Pancreas (tissue), 10 donors: ENCODE measurements at regions not wholly inside any gene's neighbourhood (a gene's known extent, or its start where the extent isn't known, plus 50 kb on each side); places are given as distances from the start of the nearest gene placed in this dataset.

Experiments
- ATAC-seq, 4 donors: fragments of 200-7000 bp; cut with Tn5 transposase; one replicate each; pipeline versions ENCODE4 v1.8.0 to v1.9.1; 2020; ENCODE audit warnings: mild to moderate bottlenecking in 4 of 4, moderate library complexity in 4 of 4
- DNase-seq, 6 donors: peaks; one replicate each; pipeline ENCODE4 v3.0.0-alpha.2; 2020
- FAIRE-seq: peaks from 2 replicates; lab custom pipeline; 2012; peaks lifted over from hg19 to GRCh38; lab: Jason Lieb, UNC
- H3K27ac ChIP-seq, 4 donors: fragments of 200-600 bp; sonication (generic); 1 replicate in 3 of 4; 2 replicates in 1 of 4; pipeline versions ENCODE4 v1.5.0 to v1.8.0; 2020
- H3K27me3 ChIP-seq, 4 donors: fragments of 200-600 bp; one replicate each; pipeline ENCODE4 v1.8.0; 2021
- H3K36me3 ChIP-seq, 3 donors: fragments of 200-600 bp; sonication (generic) in 1 of 3; one replicate each; pipeline versions ENCODE4 v1.5.0 to v1.8.0; 2020 to 2021
- H3K4me1 ChIP-seq, 3 donors: fragments of 200-600 bp; one replicate each; pipeline ENCODE4 v1.8.0; 2021
- H3K4me3 ChIP-seq, 4 donors: fragments of 200-600 bp; sonication (generic) in 2 of 4; one replicate each; pipeline versions ENCODE4 v1.5.0 to v1.8.0; 2020 to 2021
- H3K9me3 ChIP-seq, 4 donors: fragments of 200-600 bp; one replicate each; pipeline ENCODE4 v1.8.0; 2021
- WGBS, 2 donors: extraction: QIAGEN DNeasy Blood & Tissue Kit; methylation state at CpG; one replicate each; pipeline ENCODE4 v1.1.7; 2013; 5-methylcytosine and 5-hydroxymethylcytosine counted together
- intact Hi-C, 3 donors: fragments of 100-400 bp; cut with DNase I; formaldehyde crosslinking; loops; one replicate each; pipeline versions ENCODE4 v1.11.1 to v1.14.2; 2022
- TF ChIP-seq, protein P1 (sequence below), 4 donors: fragments of 200-600 bp; sonication (generic) in 3 of 4; IDR thresholded peaks; one replicate each; pipeline versions ENCODE4 v1.5.0 to v1.8.0; 2021; ENCODE audit warnings: antibody characterized with exemption in 4 of 4
- donor health status: healthy with polysubstance abuse.
- donor health status: DM: no; HTN: no; CAD: no; lungs with moderate emphysema.
- donor health status: DM: no; HTN: no; CAD: no.
- donor health status: control.
- donor health status: control.
- donor health status: Bipolar disorder and iron deficiency.
- donor health status: DM: yes; HTN: yes; CAD: no.
- donor health status: DM: no; HTN: no; CAD: no.
- donor health status: DM: no; HTN: no; CAD: no.
- donor health status: DM: yes; HTN: yes; CAD: no.

DNA sequence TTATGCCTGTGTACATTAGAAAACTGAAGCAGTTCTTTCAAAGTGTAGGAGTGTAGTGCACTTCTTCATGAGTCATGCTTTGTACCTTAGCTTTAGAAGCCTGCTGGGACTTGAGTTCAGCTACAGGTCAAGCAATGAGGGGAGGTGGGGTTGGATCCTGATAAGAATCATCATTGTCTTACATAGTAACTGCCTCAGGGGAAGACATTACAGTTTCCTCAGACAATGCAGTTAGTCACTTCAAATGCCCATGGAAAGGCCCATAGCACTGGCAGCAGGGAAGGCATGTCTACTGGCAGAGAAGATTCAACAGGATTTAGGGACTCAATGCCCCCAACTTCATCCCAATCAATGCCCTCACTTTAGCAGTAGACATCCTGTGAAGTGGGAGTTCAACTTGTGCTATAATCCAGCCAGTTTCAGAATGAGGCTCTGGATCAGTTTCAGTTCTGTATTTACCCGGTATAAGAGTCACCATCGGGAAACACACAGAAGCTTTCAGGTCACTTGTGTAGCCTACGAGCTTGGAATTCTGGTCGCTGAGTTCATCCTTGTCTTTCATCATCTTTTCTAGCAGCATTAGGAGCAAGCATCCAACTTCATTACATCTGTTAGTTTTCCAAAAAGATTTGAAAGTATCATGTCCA is 1216.5 kb downstream of the RAPGEF2 start:
- TF ChIP-seq, protein P1, sequence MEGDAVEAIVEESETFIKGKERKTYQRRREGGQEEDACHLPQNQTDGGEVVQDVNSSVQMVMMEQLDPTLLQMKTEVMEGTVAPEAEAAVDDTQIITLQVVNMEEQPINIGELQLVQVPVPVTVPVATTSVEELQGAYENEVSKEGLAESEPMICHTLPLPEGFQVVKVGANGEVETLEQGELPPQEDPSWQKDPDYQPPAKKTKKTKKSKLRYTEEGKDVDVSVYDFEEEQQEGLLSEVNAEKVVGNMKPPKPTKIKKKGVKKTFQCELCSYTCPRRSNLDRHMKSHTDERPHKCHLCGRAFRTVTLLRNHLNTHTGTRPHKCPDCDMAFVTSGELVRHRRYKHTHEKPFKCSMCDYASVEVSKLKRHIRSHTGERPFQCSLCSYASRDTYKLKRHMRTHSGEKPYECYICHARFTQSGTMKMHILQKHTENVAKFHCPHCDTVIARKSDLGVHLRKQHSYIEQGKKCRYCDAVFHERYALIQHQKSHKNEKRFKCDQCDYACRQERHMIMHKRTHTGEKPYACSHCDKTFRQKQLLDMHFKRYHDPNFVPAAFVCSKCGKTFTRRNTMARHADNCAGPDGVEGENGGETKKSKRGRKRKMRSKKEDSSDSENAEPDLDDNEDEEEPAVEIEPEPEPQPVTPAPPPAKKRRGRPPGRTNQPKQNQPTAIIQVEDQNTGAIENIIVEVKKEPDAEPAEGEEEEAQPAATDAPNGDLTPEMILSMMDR (IDR thresholded peaks at IDR 0.05): no peak
- intact Hi-C loops: no loop called here
- H3K27ac ChIP-seq: no peak overlapping the region
- H3K4me1 ChIP-seq: no peaks in the 10 kb centered on the region
- DNase-seq: no peak
- H3K36me3 ChIP-seq: no peaks in the 10 kb centered on the region
- no peaks in the 10 kb centered on the region for H3K27me3 ChIP-seq
- H3K4me3 ChIP-seq: no peak overlapping the region
- no peak for FAIRE-seq
- no peak for ATAC-seq
- H3K9me3 ChIP-seq: no peaks in the 10 kb centered on the region
- WGBS, 2 donors: 67 to 95% methylated on average over 4 of the region's 4 CpGs

- 93 to 95% methylated on average over 2 of the region's 2 CpGs for WGBS, 2 donors
- H3K4me3 ChIP-seq: no peak overlapping the region
- FAIRE-seq (no peak), ATAC-seq (no peak), DNase-seq (no peak)
- no peaks in the 10 kb centered on the region for H3K36me3 ChIP-seq
- H3K27me3 ChIP-seq: no peaks in the 10 kb centered on the region
- TF ChIP-seq, protein P1 (IDR thresholded peaks at IDR 0.05): no peak
- H3K27ac ChIP-seq: no peak overlapping the region
- no peaks in the 10 kb centered on the region for H3K4me1 ChIP-seq
- intact Hi-C loops: no loop called here
- no peaks in the 10 kb centered on the region for H3K9me3 ChIP-seq
Measured at GRCh38 chr4:160319868-160320260, 1217.0 kb downstream of the RAPGEF2 start.

DNA sequence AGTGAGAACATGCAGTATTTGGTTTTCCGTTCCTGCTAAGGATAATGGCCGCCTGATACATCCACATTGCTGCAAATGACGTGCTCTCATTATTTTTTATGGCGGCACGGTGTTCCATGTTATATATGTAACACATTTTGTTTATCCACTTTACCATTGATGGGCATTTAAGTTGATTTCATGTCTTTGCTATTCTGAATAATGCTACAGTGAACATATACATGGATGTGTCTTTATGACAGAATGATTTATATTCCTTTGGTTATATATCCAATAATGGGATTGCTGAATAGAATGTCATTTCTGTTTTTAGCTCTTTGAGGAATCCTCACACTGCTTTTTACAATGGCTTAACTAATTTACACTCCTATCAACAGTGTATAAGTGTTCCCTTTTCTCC is 1223.2 kb downstream of the RAPGEF2 start:
- DNase-seq (no peak), FAIRE-seq (no peak), ATAC-seq (no peak)
- Histone ChIP-seq H3K36me3 (no peaks in the 10 kb centered on the region), H3K27me3 (no peaks in the 10 kb centered on the region), H3K4me1 (no peaks in the 10 kb centered on the region), H3K9me3 (no peaks in the 10 kb centered on the region), H3K4me3 (no peak overlapping the region), H3K27ac (no peak overlapping the region)
- WGBS, 2 donors: 76 to 78% methylated on average over 5 of the region's 5 CpGs
- intact Hi-C loops: no loop called here
- TF ChIP-seq, protein P1 (IDR thresholded peaks at IDR 0.05): no peak

- H3K27me3 ChIP-seq: no peaks in the 10 kb centered on the region
- TF ChIP-seq, protein P1 (IDR thresholded peaks at IDR 0.05): no peak
- DNase-seq (no peak), FAIRE-seq (no peak), ATAC-seq (no peak)
- no peaks in the 10 kb centered on the region for H3K9me3 ChIP-seq
- no peaks in the 10 kb centered on the region for H3K4me1 ChIP-seq
- intact Hi-C loops: no loop called here
- H3K36me3 ChIP-seq: no peaks in the 10 kb centered on the region
- H3K4me3 ChIP-seq: no peak overlapping the region
- no peak overlapping the region for H3K27ac ChIP-seq
Measured at GRCh38 chr4:160347197-160347596, 1244.3 kb downstream of the RAPGEF2 start.

DNA sequence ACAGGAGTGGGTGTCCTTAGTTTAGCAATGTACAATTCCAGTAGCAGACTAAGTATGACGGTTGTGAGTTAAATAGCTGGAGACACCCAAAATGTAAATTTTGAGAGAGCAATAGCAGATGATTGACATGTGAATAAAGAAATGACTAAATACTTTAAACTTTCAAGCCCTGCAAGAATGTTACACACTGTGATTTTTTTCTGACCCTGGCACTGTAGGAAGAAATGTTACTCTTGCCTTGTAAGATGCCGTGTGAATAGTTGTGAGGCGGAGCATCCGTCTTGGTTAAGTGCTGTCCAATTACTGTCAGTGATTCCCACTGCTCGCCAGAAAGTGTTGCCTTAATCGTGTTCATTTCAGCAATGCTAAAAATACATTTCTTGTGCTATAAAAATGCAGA is 1248.1 kb downstream of the RAPGEF2 start:
- intact Hi-C loops: no loop called here
- DNase-seq (no peak), FAIRE-seq (no peak), ATAC-seq (no peak)
- 89 to 94% methylated on average over 6 of the region's 6 CpGs for WGBS, 2 donors
- H3K27me3 ChIP-seq: no peaks in the 10 kb centered on the region
- no peak overlapping the region for H3K4me3 ChIP-seq
- H3K36me3 ChIP-seq: no peaks in the 10 kb centered on the region
- H3K4me1 ChIP-seq: no peaks in the 10 kb centered on the region
- TF ChIP-seq, protein P1 (IDR thresholded peaks at IDR 0.05): no peak
- H3K27ac ChIP-seq: no peak overlapping the region
- H3K9me3 ChIP-seq: no peaks in the 10 kb centered on the region
